GM12878 (cell line): ENCODE measurements at regions not wholly inside any gene's neighbourhood (a gene's known extent, or its start where the extent isn't known, plus 50 kb on each side); places are given as distances from the start of the nearest gene placed in this dataset.

Experiments used
- ATAC-seq: fragments of 200-7000 bp; cut with Tn5 transposase; 3 replicates; pipeline ENCODE4 v1.9.1; 2020; ENCODE audit warnings: mild to moderate bottlenecking, moderate library complexity
- BruUV-seq: library from RNA; stranded (reverse); fragments of 400-500 nt; replicated peaks from 2 replicates; lab custom pipeline; 2021; lab: Mats Ljungman, UMichigan
- CTCF ChIA-PET: fragments of 300-600 bp; sonication (Branson Sonifier 250); formaldehyde crosslinking; extraction: SDS; loops from one replicate; lab custom pipeline; 2021; ENCODE audit warnings: inconsistent platforms; lab: Yijun Ruan, JAX
- POLR2A ChIA-PET: fragments of 350-600 bp; formaldehyde crosslinking; extraction: SDS; loops from one replicate; lab custom pipeline; 2021; ENCODE audit warnings: inconsistent platforms; lab: Charles Lee
- RAD21 ChIA-PET: fragments of 300-600 bp; sonication (Branson Sonifier 250); formaldehyde crosslinking; loops from one replicate; lab custom pipeline; 2023; ENCODE audit warnings: antibody characterized with exemption; ENCODE audit not compliant: unreplicated experiment; lab: Charles Lee
- SMC1A ChIA-PET: fragments of 300-600 bp; sonication (Branson Sonifier 250); formaldehyde crosslinking; loops from one replicate; lab custom pipeline; 2023; ENCODE audit not compliant: unreplicated experiment, uncharacterized antibody; lab: Charles Lee
- DNase-seq: peaks from one replicate; pipeline ENCODE4 v3.0.0-alpha.2; 2011; ENCODE audit warnings: low read depth, low spot score
- FAIRE-seq: peaks from 3 replicates; lab custom pipeline; 2011; peaks lifted over from hg19 to GRCh38; lab: Jason Lieb, UNC
- H2AFZ ChIP-seq: 2 replicates; pipeline ENCODE4 v1.6.0; 2011; ENCODE audit warnings: low read depth, low read length, control low read depth; ENCODE audit not compliant: control insufficient read depth
- H3K27ac ChIP-seq: 2 replicates; pipeline ENCODE4 v1.5.1; 2011; ENCODE audit warnings: control low read depth; ENCODE audit not compliant: control insufficient read depth, insufficient read depth
- H3K27me3 ChIP-seq, 2 experiments: replicated peaks in 1 of 2; 2 replicates each; pipeline versions ENCODE4 v1.6.0 to v1.6.1; 2011; ENCODE audit warnings: low read length in 1 of 2; ENCODE audit not compliant: control insufficient read depth in 2 of 2, insufficient read depth in 2 of 2
- H3K36me3 ChIP-seq, 2 experiments: 2 replicates each; pipeline ENCODE4 v1.5.1; 2011; ENCODE audit warnings: low read length in 1 of 2; ENCODE audit not compliant: control insufficient read depth in 2 of 2, insufficient read depth in 2 of 2
- H3K4me1 ChIP-seq: 2 replicates; pipeline ENCODE4 v1.6.1; 2011; ENCODE audit warnings: mild to moderate bottlenecking, low read length, moderate library complexity, mixed read lengths; ENCODE audit not compliant: control insufficient read depth, insufficient read depth
- H3K4me2 ChIP-seq: 2 replicates; pipeline ENCODE4 v1.6.0; 2011; ENCODE audit warnings: control low read depth; ENCODE audit not compliant: control insufficient read depth, insufficient read depth
- H3K4me3 ChIP-seq: fragments of 200-600 bp; sonication (generic); 2 replicates; pipeline ENCODE4 v1.5.1; 2016
- H3K79me2 ChIP-seq: 2 replicates; pipeline ENCODE4 v1.6.0; 2011; ENCODE audit warnings: low read length; ENCODE audit not compliant: control insufficient read depth, insufficient read depth
- H3K9ac ChIP-seq: 2 replicates; pipeline ENCODE4 v1.8.0; 2011; ENCODE audit warnings: low read length, control low read depth, mixed read lengths; ENCODE audit not compliant: control insufficient read depth, insufficient read depth
- H3K9me3 ChIP-seq: replicated peaks from 3 replicates; pipeline ENCODE4 v1.5.1; 2011; ENCODE audit warnings: mild to moderate bottlenecking, low read length; ENCODE audit not compliant: control insufficient read depth, insufficient read depth
- H4K20me1 ChIP-seq: 2 replicates; pipeline ENCODE4 v1.6.0; 2011; ENCODE audit not compliant: control insufficient read depth, insufficient read depth
- ATF3 ChIP-seq: IDR thresholded peaks from 2 replicates; pipeline ENCODE4 v1.6.1; 2011; ENCODE audit warnings: low read depth, mild to moderate bottlenecking, low read length, moderate library complexity, borderline replicate concordance; ENCODE audit errors: extremely low read depth
- ATF7 ChIP-seq: fragments of 450-650 bp; IDR thresholded peaks from 2 replicates; pipeline ENCODE4 v1.6.1; 2016; ENCODE audit warnings: low read depth, mild to moderate bottlenecking
- BCL11A ChIP-seq: IDR thresholded peaks from 2 replicates; pipeline ENCODE4 v1.6.1; 2011; ENCODE audit warnings: low read depth, low read length
- CHD2 ChIP-seq: IDR thresholded peaks from 2 replicates; pipeline ENCODE4 v1.6.1; 2011; ENCODE audit warnings: low read depth, low read length, improper control_type of control experiment, borderline replicate concordance
- FOXM1 ChIP-seq: IDR thresholded peaks from 2 replicates; pipeline ENCODE4 v1.6.1; 2012; ENCODE audit warnings: low read depth, mild to moderate bottlenecking, inconsistent platforms, low read length, moderate library complexity
- HDAC6 ChIP-seq: fragments of 200-600 bp; sonication (generic); IDR thresholded peaks from one replicate; pipeline ENCODE4 v1.8.0; 2017; ENCODE audit warnings: antibody characterized with exemption; ENCODE audit not compliant: unreplicated experiment
- IRF5 ChIP-seq: fragments of 450-650 bp; IDR thresholded peaks from 2 replicates; pipeline ENCODE4 v1.6.1; 2017; ENCODE audit warnings: borderline replicate concordance
- LARP7 ChIP-seq: fragments of 450-650 bp; IDR thresholded peaks from 2 replicates; pipeline ENCODE4 v1.6.1; 2017; ENCODE audit warnings: mild to moderate bottlenecking
- MLLT1 ChIP-seq: fragments of 450-650 bp; IDR thresholded peaks from 2 replicates; pipeline ENCODE4 v1.6.1; 2016; ENCODE audit warnings: mild to moderate bottlenecking
- MXI1 ChIP-seq: fragments of 150-350 bp; IDR thresholded peaks from 2 replicates; pipeline ENCODE4 v1.6.1; 2011; ENCODE audit warnings: low read depth, mild to moderate bottlenecking, inconsistent platforms, low read length, improper control_type of control experiment
- MYB ChIP-seq: fragments of 150-350 bp; IDR thresholded peaks from 2 replicates; pipeline ENCODE4 v1.6.1; 2014; ENCODE audit warnings: mild to moderate bottlenecking, low read depth, low read length, borderline replicate concordance
- SIX5 ChIP-seq: IDR thresholded peaks from 2 replicates; pipeline ENCODE4 v1.6.1; 2011; ENCODE audit warnings: mild to moderate bottlenecking, low read depth, low read length, moderate library complexity; ENCODE audit not compliant: severe bottlenecking
- SMC3 ChIP-seq: IDR thresholded peaks from 2 replicates; pipeline ENCODE4 v1.6.1; 2011; ENCODE audit warnings: low read length, improper control_type of control experiment, borderline replicate concordance
- TBL1XR1 ChIP-seq: IDR thresholded peaks from 2 replicates; pipeline ENCODE4 v1.6.1; 2012; ENCODE audit warnings: low read depth, low read length, improper control_type of control experiment
- TCF3 ChIP-seq: IDR thresholded peaks from 2 replicates; pipeline ENCODE4 v1.6.1; 2012; ENCODE audit warnings: low read depth, mild to moderate bottlenecking, low read length, borderline replicate concordance; ENCODE audit not compliant: insufficient read depth
- ZNF384 ChIP-seq: IDR thresholded peaks from 2 replicates; pipeline ENCODE4 v1.6.1; 2012; ENCODE audit warnings: low read depth, mild to moderate bottlenecking, low read length, improper control_type of control experiment, borderline replicate concordance
- ZNF592 ChIP-seq: fragments of 450-650 bp; IDR thresholded peaks from 2 replicates; pipeline ENCODE4 v1.6.1; 2017; ENCODE audit warnings: mild to moderate bottlenecking, moderate library complexity
- WGBS: methylation state at CpG from one replicate; pipeline ENCODE4 v1.1.6; 2016; ENCODE audit warnings: low lambda C conversion rate; ENCODE audit not compliant: insufficient replicate concordance, insufficient coverage; ENCODE audit errors: missing lambda C conversion rate; 5-methylcytosine and 5-hydroxymethylcytosine counted together
- in situ Hi-C: fragments of 300-500 bp; cut with MboI; formaldehyde crosslinking; loops from 9 replicates; pipeline ENCODE4 v1.14.3; 2018; ENCODE audit warnings: mixed read lengths
- intact Hi-C: fragments of 100-400 bp; cut with micrococcal nuclease; formaldehyde crosslinking; loops from one replicate; pipeline ENCODE4 v1.14.2; 2022; ENCODE audit not compliant: unreplicated experiment

GRCh38 chr20:51894619-51895018, 92.3 kb upstream of the SALL4 start (continued):
- no peak for TF ChIP-seq MXI1
- TF ChIP-seq, all 136 proteins: peak for 0

- Histone ChIP-seq H3K27me3 (no peaks in the 10 kb centered on the region), H2AFZ (no peak overlapping the region), H3K4me1 (no peaks in the 10 kb centered on the region), H4K20me1 (no peaks in the 10 kb centered on the region), H3K4me2 (no peak overlapping the region), H3K27ac (no peak overlapping the region), H3K79me2 (no peaks in the 10 kb centered on the region), H3K36me3 (no peaks in the 10 kb centered on the region), H3K9ac (no peak overlapping the region), H3K4me3 (no peak overlapping the region), H3K9me3 (no peaks in the 10 kb centered on the region)
- DNase-seq (no peak), ATAC-seq (no peak), FAIRE-seq (no peak)
- ChIA-PET POLR2A (no interaction called here), SMC1A (no interaction called here), CTCF (no interaction called here), RAD21 (no interaction called here)
- intact Hi-C loops: no loop called here
- TF ChIP-seq HDAC6 (no peak), ATF3 (no peak), ZNF592 (no peak), MYB (no peak), BCL11A (no peak), TBL1XR1 (no peak), MLLT1 (no peak), ZNF384 (no peak), TCF3 (no peak), LARP7 (no peak), SIX5 (no peak), ATF7 (no peak), CHD2 (no peak), FOXM1 (no peak), IRF5 (no peak), SMC3 (no peak)
- in situ Hi-C loops: no loop called here
- BruUV-seq: no TSS peak
- 31% methylated on average over 6 of the region's 6 CpGs for WGBS
These were observed 91.9 kb upstream of the SALL4 start for GRCh38 chr20:51894201-51894600.
